ENCODE measurements at regions not wholly inside any gene's neighbourhood (a gene's known extent, or its start where the extent isn't known, plus 50 kb on each side); places are given as distances from the start of the nearest gene placed in this dataset.

DNA sequence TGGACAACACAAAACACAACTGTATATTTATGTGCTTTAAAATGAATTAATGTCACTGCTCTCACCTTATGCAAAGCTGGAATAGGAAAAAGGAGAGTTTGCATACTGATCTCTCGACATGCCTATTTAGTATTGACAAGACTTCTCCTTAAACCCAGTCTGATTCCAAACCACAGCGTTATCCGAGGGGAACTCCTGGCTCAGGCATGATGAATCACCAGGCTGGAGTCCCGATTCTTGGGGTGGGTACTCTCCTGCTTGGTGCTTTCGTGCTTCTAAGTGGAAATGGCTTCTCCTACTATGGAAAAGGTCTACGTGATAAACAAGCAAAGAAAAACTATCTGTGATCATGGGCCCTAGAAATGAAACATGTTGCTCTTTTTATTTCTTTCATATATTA is 88.9 kb upstream of the SLC35G4 start:
- DNase-seq (ENCODE audit: low read depth) = no peak
- no peak overlapping the region for H3K4me3 ChIP-seq (ENCODE audit: low read depth, low read length)
- TF ChIP-seq, protein P1, sequence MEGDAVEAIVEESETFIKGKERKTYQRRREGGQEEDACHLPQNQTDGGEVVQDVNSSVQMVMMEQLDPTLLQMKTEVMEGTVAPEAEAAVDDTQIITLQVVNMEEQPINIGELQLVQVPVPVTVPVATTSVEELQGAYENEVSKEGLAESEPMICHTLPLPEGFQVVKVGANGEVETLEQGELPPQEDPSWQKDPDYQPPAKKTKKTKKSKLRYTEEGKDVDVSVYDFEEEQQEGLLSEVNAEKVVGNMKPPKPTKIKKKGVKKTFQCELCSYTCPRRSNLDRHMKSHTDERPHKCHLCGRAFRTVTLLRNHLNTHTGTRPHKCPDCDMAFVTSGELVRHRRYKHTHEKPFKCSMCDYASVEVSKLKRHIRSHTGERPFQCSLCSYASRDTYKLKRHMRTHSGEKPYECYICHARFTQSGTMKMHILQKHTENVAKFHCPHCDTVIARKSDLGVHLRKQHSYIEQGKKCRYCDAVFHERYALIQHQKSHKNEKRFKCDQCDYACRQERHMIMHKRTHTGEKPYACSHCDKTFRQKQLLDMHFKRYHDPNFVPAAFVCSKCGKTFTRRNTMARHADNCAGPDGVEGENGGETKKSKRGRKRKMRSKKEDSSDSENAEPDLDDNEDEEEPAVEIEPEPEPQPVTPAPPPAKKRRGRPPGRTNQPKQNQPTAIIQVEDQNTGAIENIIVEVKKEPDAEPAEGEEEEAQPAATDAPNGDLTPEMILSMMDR (IDR thresholded peaks at IDR 0.05; ENCODE audit: insufficient read depth, low read depth, low read length, missing control alignments) = no peak

- TF ChIP-seq, protein P1 (IDR thresholded peaks at IDR 0.05; ENCODE audit: insufficient read depth, low read depth, low read length, missing control alignments) = peak; percentile 92
- DNase-seq (ENCODE audit: low read depth) = peak; percentile 88
- no peak overlapping the region for H3K4me3 ChIP-seq (ENCODE audit: low read depth, low read length)
These were observed 90.4 kb upstream of the SLC35G4 start for GRCh38 chr18:11518788-11519685.

DNA sequence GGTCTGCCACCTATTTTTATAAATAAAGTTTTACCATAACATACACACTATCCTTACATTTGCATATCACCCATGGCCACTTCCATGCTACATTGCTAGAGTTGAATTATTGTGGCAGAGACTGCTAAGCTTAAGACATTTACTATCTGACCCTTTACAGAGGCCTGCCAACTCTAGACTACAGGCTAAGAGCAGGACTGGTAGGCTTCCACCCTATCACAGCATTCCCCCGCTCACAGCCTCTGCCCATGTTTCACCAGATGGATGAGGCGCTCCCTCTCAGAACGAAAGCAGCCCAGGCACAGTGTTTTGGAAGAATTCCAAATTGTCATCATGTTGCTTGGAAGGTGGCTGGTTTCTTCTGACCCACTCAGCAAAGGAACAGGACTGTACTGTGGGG is 91.7 kb upstream of the SLC35G4 start:
- TF ChIP-seq, protein P1 (IDR thresholded peaks at IDR 0.05; ENCODE audit: insufficient read depth, low read depth, low read length, missing control alignments) = no peak
- no peak for DNase-seq (ENCODE audit: low read depth)
- H3K4me3 ChIP-seq (ENCODE audit: low read depth, low read length) = no peak overlapping the region

DNA sequence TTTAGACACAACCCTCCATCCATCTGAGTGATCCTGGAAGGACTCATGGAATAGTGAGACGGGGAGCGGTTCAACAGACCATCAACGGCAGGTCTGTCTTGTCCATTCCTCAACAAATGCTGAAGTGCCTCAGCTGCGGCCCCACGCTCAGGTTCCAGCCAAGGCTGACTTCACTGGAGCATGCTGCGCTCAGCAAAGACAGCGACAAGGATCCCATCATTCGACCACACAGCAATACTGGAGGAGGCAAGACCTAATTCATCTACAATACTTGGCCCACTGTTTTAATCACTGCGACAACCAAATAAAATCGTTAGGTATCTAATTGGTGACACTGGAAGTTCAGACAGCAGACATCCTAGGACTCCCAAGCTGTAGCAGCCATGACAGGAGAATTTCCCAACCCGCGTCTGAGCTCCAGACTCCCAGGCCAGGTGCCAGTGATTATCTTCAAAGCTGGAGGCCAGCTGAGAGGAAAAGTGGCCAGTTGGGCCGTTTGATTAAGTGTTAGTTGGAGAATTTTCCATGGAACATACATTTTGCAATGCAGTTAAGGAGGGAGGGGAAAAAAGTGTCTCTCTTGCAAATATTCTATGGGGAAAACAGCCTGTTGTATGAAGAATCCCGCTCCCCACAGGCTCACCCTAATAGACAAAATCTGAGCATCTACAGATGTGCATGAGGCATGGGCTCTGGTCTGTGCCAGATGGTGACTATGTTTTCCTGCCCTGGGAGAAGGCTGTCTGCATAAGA is 92.5 kb upstream of the SLC35G4 start:
- TF ChIP-seq, protein P1 (IDR thresholded peaks at IDR 0.05; ENCODE audit: insufficient read depth, low read depth, low read length, missing control alignments) = no peak
- DNase-seq (ENCODE audit: low read depth) = no peak
- no peak overlapping the region for H3K4me3 ChIP-seq (ENCODE audit: low read depth, low read length)

GRCh38 chr18:11514267-11514666 is 95.1 kb upstream of the SLC35G4 start:
- TF ChIP-seq, protein P1 (IDR thresholded peaks at IDR 0.05; ENCODE audit: insufficient read depth, low read depth, low read length, missing control alignments) = no peak
- DNase-seq (ENCODE audit: low read depth) = no peak
- no peak overlapping the region for H3K4me3 ChIP-seq (ENCODE audit: low read depth, low read length)

DNA sequence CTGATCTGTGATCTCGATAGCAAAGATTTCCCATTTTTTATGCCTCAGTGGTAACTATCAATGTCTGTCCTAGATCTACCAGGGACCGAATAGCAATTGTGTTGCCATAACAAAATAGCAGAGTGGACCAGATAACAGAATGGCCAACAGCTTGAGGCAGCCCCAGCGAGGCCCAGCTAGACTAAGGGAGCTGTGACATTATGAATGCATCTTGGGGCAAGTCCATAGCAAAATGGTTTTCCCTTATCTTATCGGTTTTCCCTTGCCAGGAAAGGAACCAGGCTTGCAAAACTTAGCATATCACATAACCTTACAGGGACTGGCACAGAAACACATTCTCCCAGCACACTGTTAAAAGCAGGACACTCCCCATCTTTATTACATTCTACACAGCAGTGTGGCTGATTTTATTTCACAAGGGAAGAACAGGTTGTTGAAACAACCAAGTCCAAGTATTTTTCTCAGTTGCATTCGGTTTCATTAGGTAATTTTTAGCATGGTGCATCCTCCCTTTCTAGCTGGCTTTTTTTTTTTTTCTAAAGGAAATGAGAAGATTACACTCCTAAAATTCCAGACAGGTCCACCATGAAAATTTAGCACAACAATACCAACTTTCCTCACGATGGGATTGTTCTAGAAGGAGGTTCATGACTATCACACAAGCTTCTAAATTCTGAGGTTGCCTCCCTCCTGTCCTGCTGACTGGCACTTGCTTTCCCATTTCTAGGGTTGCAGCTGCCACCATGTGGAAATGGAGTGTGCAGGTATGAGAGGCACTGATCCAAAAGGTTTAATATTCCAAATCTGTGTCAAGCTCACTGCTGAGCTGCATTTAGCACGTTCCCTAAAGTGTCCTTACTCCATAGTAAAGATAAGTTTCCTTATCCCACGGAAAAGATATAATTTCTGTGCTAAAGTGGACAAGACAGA is 97.0 kb upstream of the SLC35G4 start:
- 0 out of 2 replicates have a peak overlapping the region, but pooled peaks have one; percentile 21 for H3K4me3 ChIP-seq (ENCODE audit: low read depth, low read length)
- TF ChIP-seq, protein P1 (IDR thresholded peaks at IDR 0.05; ENCODE audit: insufficient read depth, low read depth, low read length, missing control alignments) = no peak
- DNase-seq (ENCODE audit: low read depth) = peak; percentile 50
